ENCODE measurements at regions not wholly inside any gene's neighbourhood (a gene's known extent, or its start where the extent isn't known, plus 50 kb on each side); places are given as distances from the start of the nearest gene placed in this dataset.

DNA sequence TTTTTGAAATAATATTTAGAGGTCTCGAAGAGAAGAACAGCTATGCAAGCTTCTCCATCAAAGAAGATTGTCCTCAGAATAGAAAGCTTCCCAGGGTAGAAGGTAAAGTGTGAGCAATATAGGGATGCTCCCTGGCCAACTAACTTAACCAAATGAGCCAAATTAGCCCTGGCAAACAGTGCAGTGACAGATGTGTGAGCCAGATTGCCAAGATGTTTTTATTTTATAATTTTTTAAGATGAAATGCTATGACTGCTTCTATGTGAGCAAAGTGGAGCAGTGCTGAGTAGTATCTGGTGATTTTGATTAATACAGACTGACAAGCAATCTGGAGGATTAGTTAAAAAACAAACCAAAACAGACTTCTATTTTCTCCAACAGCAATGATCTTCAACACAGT is 202.1 kb downstream of the NOVA1 start:
- DNase-seq (ENCODE audit: low read depth) = no peak

DNA sequence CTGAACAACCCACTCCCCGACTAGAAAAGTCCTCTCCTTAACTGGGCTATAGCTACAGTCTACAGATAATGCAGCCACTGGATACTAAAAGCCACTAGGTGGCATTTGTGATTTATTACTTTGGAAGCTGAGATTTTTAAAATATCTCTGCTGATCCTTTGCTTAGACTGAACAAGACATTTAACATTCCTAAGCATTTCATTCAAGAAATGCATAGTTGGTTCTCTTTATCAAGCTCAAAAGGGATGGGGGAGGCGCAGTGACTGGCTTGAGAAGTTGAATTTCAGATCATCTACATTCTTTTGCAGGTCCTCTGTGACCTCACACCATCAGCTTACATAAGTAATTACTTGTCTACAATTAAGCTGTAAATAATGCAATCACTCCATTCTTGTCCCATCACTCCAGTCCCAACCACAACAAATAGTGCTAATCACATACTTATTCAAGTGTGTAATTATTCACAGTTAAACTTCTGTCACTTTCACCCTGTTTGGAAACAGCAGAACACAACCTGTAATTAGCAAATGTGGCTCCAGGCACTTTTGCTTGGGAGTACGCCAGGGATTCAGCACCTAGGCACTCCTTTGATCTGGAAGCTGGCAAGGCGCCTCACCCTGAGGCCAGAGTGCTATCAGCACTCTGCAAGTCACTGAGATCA is 203.6 kb downstream of the NOVA1 start:
- peak; percentile 5 for DNase-seq (ENCODE audit: low read depth)

DNA sequence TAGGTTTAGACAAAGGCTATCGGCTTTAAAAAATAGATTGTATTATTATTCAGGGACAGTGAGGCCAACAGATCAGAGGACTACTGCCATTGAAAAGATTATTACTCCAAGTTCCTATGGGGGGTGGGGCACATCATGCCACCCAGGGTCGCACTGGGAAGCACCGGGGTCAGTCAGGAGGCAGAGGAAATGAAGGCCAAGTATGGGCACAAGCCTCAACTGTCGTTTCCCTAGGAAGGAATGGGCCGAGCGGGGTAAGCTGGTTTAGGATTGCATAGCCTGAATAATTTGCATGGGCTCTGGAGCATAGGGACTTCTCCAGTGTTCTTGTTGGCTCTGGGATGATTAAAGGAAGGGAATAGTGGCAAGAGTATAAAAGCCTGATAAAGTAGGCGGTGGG is 205.3 kb downstream of the NOVA1 start:
- no peak for DNase-seq (ENCODE audit: low read depth)

DNA sequence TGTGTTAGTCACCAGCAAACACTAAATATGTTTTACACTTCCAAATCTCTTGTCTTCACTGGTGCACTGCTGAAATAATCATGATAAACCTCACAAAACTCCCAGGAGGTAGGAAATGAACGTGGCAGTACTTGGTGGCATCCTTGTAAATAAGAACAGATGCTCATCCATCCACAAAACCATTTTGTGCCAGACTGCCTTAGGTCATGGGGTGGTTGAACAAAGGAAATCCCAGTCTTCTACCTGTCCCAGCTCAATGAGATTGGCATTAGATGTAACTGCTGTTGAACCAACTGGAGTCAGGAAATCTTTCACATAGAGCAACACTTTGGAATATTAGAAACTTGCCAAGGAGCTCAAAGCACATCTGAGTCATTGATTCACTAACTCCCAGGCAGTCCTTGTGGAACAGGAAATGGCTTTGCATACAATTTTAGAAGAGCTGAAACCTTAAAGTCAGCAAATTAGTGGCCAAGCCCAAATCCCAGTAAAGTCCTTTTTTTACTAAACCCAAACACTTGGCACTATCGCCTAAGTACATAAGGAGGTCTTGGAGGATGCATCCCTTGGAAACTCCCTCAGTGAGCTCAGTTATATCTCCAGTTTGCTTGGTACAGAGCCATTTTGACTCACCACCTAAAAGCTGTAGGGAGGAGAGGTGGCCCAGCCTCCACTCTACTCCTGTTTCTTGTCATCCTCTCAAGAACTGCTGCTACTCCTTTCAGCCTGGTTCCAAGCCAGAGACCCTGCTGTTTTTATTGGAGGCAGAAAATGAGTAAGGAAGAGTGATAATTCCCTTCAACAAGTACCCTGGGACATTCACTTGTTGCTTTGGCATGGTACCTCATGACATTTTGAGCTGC is 208.0 kb downstream of the NOVA1 start:
- no peak for DNase-seq (ENCODE audit: low read depth)

DNA sequence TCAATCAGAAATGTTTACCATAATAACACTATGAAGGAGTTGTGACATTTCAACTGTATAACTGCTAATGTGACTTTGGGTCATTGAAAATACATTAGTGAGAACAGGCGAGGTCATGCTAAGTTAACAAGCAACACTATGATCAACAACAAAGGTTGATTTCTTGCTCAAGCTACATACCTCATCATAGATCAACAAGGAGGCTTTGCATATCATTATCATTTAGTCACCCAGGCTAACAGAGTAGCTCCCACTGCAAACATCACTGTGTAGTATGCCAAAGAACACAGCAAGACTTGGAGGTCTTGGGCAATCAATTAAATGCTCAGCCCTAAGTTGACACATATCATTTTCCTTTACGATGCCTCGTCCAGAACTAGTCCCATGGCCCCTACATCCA is 212.5 kb downstream of the NOVA1 start:
- DNase-seq (ENCODE audit: low read depth) = no peak

DNA sequence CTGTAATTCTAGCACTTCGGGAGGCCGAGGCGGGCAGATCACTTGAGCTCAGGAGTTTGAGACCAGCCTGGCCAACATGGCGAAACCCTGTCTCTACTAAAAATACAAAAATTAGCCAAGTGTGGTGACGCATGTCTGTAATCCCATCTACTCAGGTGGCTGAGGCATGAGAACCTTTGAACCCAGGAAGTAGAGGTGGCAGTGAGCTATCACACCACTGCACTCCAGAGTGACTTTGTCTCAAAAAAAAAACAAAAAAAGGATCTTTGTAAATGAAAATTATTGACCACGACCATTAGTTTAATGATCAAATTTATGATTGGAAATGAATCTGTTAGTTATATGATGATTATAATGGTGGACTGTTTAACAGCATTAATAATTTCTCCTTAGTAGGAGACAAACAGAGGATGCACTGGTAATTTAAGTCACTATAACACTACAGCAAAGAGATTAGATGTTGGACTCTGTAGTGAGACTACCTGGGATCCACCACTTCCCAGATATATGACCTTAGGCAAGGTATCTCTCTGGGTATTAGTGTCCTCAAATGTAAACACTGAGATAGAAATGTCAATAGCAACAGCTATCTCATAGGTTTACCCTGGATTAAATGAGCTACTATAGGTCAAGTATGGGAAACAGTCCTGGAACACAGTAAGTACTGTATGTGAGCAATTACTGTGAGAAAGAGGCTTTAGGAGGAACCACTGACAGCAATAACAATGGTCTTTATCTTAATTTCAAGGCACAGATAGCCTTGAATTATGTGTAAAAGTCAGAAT is 214.7 kb downstream of the NOVA1 start:
- no peak for DNase-seq (ENCODE audit: low read depth)

DNA sequence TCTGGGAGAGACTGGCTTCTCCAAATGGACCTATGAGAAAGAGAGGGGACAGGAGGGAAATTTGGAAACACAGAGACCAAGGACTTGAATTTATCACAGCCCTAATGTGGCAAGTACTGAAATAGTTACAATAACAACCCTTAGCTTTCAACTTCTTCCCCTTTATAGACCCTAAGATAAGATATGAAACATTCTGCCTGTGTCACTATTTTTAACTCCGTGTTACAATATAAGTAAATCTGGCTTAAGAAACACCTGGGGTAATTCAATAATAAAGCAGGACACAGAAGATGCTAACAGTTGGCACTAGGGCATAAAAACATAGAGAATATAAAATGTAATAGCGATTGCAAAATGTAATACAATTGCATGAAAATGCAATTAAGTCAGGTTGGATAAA is 216.4 kb downstream of the NOVA1 start:
- DNase-seq (ENCODE audit: low read depth) = no peak

DNA sequence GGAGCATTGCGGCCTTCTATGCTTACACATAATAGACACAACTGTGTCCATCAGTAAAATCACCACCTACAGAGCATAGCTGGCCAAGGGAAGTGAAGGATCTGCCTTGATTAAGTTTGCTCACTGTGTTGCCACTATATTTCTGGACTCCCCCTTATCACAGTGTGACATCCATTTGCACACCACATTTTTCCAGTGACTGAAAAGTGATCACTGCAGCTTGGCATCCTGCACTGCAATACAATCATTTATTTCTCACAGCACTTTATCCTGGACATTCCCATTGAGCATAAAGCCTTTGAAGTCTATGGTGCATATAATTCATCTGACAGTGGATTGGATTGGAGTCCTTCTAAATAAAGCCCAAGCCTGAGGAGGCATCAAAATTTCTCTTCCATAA is 217.2 kb downstream of the NOVA1 start:
- DNase-seq (ENCODE audit: low read depth) = no peak

DNA sequence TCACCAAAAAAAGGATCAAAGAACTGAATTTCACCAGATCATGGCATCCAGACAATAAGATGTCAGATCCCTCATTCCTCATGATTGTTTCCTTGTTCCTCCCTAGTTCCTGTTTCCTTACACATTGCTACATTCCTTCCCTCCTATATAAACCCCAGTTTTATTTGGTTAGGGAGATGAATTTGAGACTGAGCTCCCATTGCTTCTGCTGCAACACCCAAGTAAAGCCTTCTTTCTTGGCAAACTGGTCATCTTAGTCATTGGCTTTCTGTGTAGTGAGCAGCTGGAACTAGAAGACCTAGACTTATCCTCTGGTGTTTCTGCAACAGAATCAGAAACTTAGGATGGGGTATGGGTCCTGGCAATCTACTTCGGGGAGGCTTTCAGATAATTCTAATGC is 217.9 kb downstream of the NOVA1 start:
- DNase-seq (ENCODE audit: low read depth) = no peak

DNA sequence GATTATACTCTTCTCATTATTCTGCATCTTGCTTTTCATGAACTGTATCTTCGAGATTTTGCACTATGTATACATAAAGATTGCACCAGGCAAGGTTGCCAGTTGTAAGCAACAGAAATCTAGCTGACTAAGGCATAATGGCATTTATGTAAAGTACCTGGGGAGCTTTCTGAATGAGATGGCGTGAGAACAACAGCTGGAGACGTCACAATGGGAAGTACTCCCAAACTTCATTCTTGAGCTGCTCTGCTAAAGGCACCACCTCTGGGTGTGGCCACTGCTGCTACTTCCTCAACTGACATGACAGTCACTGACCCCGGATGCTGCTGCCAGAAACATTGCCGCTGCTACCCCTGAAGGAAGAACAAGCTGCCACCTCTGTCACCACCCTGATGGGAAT is 220.7 kb downstream of the NOVA1 start:
- DNase-seq (ENCODE audit: low read depth) = no peak

DNA sequence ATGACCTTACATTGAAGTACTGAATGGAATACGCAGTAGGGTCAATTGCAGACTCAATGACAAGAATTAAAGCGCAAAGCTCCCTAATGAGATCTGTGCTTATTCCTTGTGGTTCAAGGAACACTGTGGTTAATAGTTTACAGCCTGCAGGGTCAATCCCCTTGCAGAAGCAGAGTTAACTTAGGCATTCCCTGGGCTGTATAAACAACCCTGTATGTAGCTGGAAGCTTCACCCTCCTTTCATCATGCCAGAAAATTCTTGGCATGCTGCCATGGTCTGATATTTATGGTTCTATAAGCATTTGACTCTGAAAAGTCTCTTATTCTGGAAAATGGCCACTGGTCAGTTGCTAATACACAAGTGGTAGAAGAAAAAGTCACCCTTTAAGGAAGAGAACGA is 227.7 kb downstream of the NOVA1 start:
- no peak for DNase-seq (ENCODE audit: low read depth)

DNA sequence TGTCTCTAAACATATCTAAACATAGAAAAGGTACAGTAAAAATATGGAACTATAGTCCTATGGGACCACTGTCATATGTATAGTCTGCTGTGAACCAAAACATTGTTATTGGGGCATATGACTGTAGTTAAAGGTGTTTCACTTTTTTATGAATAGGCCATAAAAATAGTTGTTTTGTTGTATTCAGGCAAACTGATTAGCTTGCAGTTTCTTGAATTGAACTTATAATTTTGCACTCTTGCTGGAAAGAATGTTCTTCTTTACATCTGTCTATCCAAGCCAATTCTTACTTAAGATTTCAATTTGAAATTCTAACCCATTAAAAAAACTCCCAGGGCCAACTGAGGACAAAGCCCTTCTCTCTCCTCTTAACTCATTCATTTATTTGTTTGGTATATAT is 234.1 kb downstream of the NOVA1 start:
- DNase-seq (ENCODE audit: low read depth) = no peak

DNA sequence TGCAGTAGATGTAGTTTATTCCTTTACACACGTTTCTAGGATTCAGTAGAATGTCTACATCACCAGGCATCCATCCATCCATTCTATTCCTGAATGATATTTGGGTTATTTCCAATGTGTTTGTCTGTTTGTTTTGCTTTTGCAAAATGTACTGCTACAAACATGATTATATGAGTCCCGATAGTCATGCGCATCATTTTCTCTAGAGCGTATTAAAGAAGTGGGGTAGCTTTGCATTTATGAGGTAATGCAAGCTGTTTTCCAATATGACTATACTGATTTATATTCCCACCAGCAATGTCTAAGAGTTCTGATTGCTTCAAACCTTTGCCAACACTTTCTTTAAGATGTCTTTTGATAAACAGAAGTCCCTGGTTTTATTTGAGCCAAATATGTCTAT is 253.2 kb downstream of the NOVA1 start:
- DNase-seq (ENCODE audit: low read depth) = no peak

DNA sequence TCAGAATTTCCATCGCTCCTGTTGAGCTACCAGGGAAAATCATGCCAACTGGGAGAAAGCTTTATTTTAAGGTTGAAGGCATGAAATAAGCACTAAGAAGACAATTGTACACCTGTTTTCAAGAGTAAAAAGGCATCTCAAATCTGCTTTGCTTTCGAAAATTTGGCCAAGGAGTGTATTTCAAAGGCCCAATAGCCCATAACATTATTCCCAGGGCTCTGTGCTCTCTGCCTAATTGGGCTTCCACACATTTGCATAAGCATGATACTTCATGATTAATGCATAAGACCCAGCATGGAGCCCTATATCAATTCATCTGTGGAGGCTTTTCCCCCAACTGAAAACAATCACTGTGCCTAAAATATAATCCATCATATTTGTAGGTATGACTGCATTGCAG is 258.5 kb downstream of the NOVA1 start:
- no peak for DNase-seq (ENCODE audit: low read depth)

DNA sequence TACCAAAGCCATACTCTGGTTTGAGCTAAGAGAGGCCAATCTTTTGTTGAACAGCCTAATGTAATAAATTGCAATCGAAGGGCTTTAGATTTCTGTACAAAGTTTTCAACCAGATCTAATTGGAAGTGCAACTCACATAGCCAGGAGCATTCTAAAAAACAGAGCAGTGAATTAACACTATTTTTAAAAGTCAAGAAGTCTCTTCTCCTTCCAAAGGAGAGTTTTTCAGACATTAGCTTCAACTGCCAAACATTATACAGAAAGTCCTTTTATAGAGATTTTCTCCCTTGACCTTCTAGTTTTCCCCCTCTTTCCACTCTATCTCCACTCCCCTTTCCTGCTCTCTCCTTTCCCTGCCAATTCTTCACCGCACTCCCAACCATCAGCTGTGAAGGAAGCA is 259.6 kb downstream of the NOVA1 start:
- no peak for DNase-seq (ENCODE audit: low read depth)

DNA sequence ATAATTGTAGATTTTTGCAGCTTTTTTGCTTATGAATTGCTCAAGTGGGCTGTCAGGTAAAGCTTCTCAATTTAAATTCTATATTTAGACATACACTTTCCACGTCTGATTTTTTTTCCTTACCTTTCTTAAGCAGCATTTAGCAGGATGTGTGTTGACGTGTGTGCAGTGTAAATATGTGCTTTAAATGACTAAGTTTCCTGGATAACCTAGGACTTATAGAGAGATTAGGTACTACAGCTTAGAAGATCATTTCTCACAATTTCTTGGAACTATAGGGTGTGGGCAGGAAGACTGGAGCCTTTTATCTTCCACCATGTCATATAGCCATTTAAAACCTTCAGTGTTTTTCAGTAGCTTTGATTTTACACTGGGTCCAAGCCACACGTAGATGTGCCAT is 263.5 kb downstream of the NOVA1 start:
- DNase-seq (ENCODE audit: low read depth) = no peak

DNA sequence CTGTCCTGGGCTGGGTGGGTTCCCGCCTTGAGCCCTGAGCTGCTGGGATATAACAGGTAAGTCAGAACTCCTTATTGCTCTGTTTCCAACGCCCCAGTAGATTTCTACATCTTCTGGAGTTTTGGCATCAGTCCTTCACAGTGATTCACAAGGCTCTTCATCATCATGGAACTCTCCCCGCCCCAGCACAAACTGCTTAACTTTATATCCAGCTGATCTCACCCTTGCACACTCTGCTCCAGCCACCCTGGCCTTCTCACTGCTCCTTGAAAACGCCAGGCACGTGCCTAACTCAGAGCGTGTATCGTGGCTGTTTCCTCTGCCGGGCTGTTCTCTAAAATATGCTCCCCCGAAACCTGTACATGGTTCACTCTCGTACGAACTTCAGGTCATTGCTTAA is 264.9 kb downstream of the NOVA1 start:
- DNase-seq (ENCODE audit: low read depth) = no peak

DNA sequence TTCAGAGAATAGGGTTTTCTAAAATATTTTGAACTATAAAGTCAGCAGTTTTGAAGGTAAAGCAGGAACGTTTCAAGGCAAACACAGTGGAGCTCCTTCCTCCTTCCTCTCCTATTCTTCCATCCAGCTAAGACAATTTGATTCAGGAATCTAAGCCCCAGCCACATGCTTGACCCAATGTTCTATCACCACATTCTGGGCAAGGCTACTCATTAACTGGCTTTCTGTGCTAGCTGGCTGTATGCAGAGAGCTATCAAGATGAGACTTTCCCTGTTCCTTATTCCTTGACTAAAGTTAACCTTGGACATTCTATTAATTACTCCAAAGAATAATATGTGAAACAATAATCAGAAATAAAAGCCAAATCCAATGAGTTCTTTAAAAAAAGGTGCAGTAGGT is 266.9 kb downstream of the NOVA1 start:
- no peak for DNase-seq (ENCODE audit: low read depth)

DNA sequence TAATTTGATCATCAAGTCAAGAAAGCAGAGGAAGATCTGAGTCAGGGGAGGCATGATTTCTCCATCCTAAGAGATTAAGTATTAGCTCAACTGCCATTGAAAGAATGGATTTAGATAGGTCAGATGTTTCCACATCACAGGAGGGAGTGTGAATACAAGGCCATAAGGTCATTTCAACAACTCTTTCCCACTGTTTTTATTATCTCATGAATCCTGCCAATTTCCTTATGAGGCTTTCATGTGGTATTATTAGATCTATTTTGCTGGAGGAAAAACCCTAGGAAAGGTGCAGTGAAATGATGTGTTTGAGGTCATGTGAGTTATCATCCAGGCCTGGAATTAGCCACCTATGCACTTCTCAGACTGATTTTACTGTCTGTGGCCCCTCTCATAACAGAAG is 269.0 kb downstream of the NOVA1 start:
- DNase-seq (ENCODE audit: low read depth) = no peak

DNA sequence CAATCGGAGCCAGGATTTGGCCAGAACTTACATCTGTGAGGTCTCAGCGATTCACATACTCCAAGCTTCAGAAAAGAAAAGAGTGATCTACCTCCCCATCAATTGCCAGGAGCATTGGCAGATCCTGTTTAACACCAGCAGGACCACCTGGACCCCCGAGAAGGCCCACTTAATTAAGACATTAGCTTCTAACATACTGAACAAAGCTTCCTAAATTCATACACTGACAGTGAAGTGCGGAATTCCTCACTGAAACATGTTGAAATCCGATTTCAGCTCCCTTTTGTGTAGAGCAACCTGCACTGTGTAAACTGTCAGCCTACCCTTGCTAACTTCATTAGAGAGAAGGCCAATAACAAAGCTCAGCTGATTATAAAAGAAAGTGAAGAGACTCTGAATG is 274.0 kb downstream of the NOVA1 start:
- DNase-seq (ENCODE audit: low read depth) = no peak

DNA sequence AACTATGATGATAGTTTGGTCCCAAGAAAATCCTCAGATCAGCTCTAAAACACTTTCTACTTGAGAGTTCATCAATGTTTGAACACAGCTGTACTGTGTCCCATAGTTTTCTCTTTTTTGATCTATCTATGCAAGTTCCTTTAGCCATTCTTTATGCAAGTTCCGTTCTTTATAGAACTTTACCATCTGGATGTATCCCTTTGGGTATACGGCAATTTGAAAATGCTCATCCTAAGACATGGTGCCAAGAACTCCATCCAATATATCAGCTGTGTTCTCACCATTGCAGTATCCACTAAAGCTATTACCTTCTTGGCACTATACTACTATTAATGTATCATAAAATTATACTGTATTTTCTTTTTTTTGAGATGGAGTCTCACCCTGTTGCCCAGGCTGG is 276.9 kb downstream of the NOVA1 start:
- DNase-seq (ENCODE audit: low read depth) = no peak

DNA sequence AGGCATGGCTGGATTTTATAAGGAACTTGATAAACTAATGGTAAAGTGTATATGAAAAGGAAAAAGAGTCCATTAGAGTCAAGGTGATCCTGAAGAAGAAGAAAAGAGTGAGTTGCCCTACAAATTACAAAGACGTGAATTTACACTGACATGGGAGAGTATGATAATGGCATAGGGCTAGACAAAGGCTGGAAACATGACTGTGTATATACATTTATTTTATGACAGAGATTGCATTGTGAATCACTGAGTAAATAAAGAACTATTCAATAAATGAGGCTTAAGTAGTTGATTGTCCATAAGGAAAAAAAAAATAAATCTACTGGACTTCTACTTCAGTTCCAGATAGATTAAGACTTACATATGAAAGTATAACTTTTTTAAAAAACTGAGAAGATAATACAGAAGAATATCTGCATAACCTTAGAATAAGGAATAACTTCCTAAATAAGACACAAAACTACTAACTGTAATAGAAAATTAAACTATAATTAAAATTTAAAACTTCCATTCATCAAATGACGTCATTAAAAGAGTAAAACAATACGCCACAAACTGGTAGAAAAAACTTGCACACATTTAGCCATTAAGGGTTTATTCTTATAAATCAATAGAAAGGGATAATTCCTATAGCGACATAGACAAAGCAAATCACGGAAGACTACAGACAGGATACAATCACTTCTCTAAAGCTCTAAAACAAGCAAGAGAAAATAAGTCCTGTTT is 278.5 kb downstream of the NOVA1 start:
- DNase-seq (ENCODE audit: low read depth) = no peak
